ENCODE measurements at regions not wholly inside any gene's neighbourhood (a gene's known extent, or its start where the extent isn't known, plus 50 kb on each side); places are given as distances from the start of the nearest gene placed in this dataset.

GRCh38 chr3:99418709-99419108, 219.7 kb upstream of the COL8A1 start:
- Histone ChIP-seq H3K36me3 (no peaks in the 10 kb centered on the region), H3K27me3 (no peaks in the 10 kb centered on the region), H3K4me1 (no peaks in the 10 kb centered on the region), H3K9me3 (no peaks in the 10 kb centered on the region), H3K4me3 (no peak overlapping the region), H3K27ac (no peak overlapping the region)
- TF ChIP-seq CTCF (IDR thresholded peaks at IDR 0.05) (no peak), POLR2A (IDR thresholded peaks at IDR 0.05) (no peak)
- no peak for DNase-seq

GRCh38 chr3:99418209-99418635, 220.2 kb upstream of the COL8A1 start:
- DNase-seq, result no peak
- no peak overlapping the region for H3K27ac ChIP-seq
- H3K9me3 ChIP-seq, result no peaks in the 10 kb centered on the region
- TF ChIP-seq POLR2A (IDR thresholded peaks at IDR 0.05) (no peak), CTCF (IDR thresholded peaks at IDR 0.05) (no peak)
- H3K4me1 ChIP-seq, result no peaks in the 10 kb centered on the region
- no peaks in the 10 kb centered on the region for H3K27me3 ChIP-seq
- H3K36me3 ChIP-seq, result no peaks in the 10 kb centered on the region
- no peak overlapping the region for H3K4me3 ChIP-seq

GRCh38 chr3:99413504-99413903, 224.9 kb upstream of the COL8A1 start:
- Histone ChIP-seq H3K9me3 (no peaks in the 10 kb centered on the region), H3K4me3 (no peak overlapping the region), H3K27me3 (no peaks in the 10 kb centered on the region), H3K27ac (no peak overlapping the region), H3K36me3 (no peaks in the 10 kb centered on the region), H3K4me1 (no peaks in the 10 kb centered on the region)
- DNase-seq, result no peak
- no peak for TF ChIP-seq POLR2A (IDR thresholded peaks at IDR 0.05)
- no peak for TF ChIP-seq CTCF (IDR thresholded peaks at IDR 0.05)

- H3K4me3 ChIP-seq, result no peak overlapping the region
- no peaks in the 10 kb centered on the region for H3K9me3 ChIP-seq
- H3K27ac ChIP-seq, result no peak overlapping the region
- H3K27me3 ChIP-seq, result no peaks in the 10 kb centered on the region
- no peak for TF ChIP-seq CTCF (IDR thresholded peaks at IDR 0.05)
- TF ChIP-seq POLR2A (IDR thresholded peaks at IDR 0.05), result no peak
- no peak for DNase-seq
- H3K36me3 ChIP-seq, result no peaks in the 10 kb centered on the region
- H3K4me1 ChIP-seq, result no peaks in the 10 kb centered on the region
Observed at GRCh38 chr3:99410789-99411311, 227.5 kb upstream of the COL8A1 start.

- no peak overlapping the region for H3K4me3 ChIP-seq
- TF ChIP-seq POLR2A (IDR thresholded peaks at IDR 0.05) (no peak), CTCF (IDR thresholded peaks at IDR 0.05) (no peak)
- no peaks in the 10 kb centered on the region for H3K9me3 ChIP-seq
- DNase-seq, result no peak
- no peak overlapping the region for H3K27ac ChIP-seq
- H3K4me1 ChIP-seq, result no peaks in the 10 kb centered on the region
- H3K27me3 ChIP-seq, result no peaks in the 10 kb centered on the region
- H3K36me3 ChIP-seq, result no peaks in the 10 kb centered on the region
Observed at GRCh38 chr3:99409961-99410360, 228.4 kb upstream of the COL8A1 start.

GRCh38 chr3:99407257-99407656, 231.1 kb upstream of the COL8A1 start:
- no peak overlapping the region for H3K27ac ChIP-seq
- no peak for DNase-seq
- no peaks in the 10 kb centered on the region for H3K27me3 ChIP-seq
- no peaks in the 10 kb centered on the region for H3K36me3 ChIP-seq
- H3K9me3 ChIP-seq, result no peaks in the 10 kb centered on the region
- no peaks in the 10 kb centered on the region for H3K4me1 ChIP-seq
- TF ChIP-seq CTCF (IDR thresholded peaks at IDR 0.05), result no peak
- no peak for TF ChIP-seq POLR2A (IDR thresholded peaks at IDR 0.05)
- no peak overlapping the region for H3K4me3 ChIP-seq

All from Peyer's patch (tissue), 4 donors.